ENCODE measurements at regions not wholly inside any gene's neighbourhood (a gene's known extent, or its start where the extent isn't known, plus 50 kb on each side); places are given as distances from the start of the nearest gene placed in this dataset.

DNA sequence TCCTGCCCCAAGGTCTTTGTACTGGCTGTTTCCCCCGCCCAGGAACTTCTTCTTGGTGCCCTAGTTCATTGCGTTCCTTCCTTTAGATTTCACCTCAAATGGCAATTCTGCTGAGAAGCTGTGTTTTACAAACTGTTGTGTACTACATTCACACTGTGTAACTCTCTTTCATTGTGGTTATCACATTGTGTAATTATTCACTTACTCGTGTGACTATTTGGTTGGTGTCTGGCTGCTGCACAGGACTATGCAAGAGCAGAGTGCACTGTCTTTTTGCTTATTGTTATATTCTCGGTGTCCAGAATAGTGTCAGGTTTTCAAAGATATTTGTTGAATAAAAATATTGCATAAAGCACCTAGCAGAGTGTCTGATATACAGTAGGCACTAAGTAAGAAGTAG, 177.2 kb upstream of the PRICKLE1 start:
- Histone ChIP-seq H3K4me1 (ENCODE audit: control insufficient read depth in 4 of 4, insufficient read depth in 4 of 4, low read length in 3 of 4) (no peaks in the 10 kb centered on the region), H3K36me3 (ENCODE audit: control insufficient read depth in 4 of 4, insufficient read depth in 3 of 4, low read depth in 1 of 4, low read length in 3 of 4) (no peaks in the 10 kb centered on the region), H3K9ac (ENCODE audit: low read depth in 1 of 2, low read length in 2 of 2) (no peak overlapping the region), H3K4me3 (ENCODE audit: low read depth in 1 of 3, low read length in 3 of 3) (no peak overlapping the region), H3K27ac (ENCODE audit: low read depth in 1 of 2, low read length in 2 of 2) (no peak overlapping the region), H3K27me3 (ENCODE audit: control insufficient read depth in 4 of 4, insufficient read depth in 4 of 4, low read length in 3 of 4) (no peaks in the 10 kb centered on the region), H3K9me3 (ENCODE audit: control insufficient read depth in 4 of 4, low read length in 3 of 4) (no peaks in the 10 kb centered on the region)
- DNase-seq (ENCODE audit: low spot score) = no peak
- 68% methylated on average over 4 of the region's 4 CpGs for WGBS
- TF ChIP-seq, protein P1, sequence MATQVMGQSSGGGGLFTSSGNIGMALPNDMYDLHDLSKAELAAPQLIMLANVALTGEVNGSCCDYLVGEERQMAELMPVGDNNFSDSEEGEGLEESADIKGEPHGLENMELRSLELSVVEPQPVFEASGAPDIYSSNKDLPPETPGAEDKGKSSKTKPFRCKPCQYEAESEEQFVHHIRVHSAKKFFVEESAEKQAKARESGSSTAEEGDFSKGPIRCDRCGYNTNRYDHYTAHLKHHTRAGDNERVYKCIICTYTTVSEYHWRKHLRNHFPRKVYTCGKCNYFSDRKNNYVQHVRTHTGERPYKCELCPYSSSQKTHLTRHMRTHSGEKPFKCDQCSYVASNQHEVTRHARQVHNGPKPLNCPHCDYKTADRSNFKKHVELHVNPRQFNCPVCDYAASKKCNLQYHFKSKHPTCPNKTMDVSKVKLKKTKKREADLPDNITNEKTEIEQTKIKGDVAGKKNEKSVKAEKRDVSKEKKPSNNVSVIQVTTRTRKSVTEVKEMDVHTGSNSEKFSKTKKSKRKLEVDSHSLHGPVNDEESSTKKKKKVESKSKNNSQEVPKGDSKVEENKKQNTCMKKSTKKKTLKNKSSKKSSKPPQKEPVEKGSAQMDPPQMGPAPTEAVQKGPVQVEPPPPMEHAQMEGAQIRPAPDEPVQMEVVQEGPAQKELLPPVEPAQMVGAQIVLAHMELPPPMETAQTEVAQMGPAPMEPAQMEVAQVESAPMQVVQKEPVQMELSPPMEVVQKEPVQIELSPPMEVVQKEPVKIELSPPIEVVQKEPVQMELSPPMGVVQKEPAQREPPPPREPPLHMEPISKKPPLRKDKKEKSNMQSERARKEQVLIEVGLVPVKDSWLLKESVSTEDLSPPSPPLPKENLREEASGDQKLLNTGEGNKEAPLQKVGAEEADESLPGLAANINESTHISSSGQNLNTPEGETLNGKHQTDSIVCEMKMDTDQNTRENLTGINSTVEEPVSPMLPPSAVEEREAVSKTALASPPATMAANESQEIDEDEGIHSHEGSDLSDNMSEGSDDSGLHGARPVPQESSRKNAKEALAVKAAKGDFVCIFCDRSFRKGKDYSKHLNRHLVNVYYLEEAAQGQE (IDR thresholded peaks at IDR 0.05) = no peak
- TF ChIP-seq TAF1 (conservative IDR thresholded peaks at IDR 0.05) (no peak), HNF4A (conservative IDR thresholded peaks at IDR 0.05) (no peak), NR2F2 (IDR thresholded peaks at IDR 0.05) (no peak), HNF4G (IDR thresholded peaks at IDR 0.05) (no peak), FOXA2 (IDR thresholded peaks at IDR 0.05) (no peak), RXRA (IDR thresholded peaks at IDR 0.05) (no peak), GABPA (IDR thresholded peaks at IDR 0.05 in 1 of 2, conservative IDR thresholded peaks at IDR 0.05 in 1 of 2) (no peak), YY1 (IDR thresholded peaks at IDR 0.05) (no peak), RAD21 (IDR thresholded peaks at IDR 0.05) (no peak), SP1 (IDR thresholded peaks at IDR 0.05) (no peak), FOXA1 (IDR thresholded peaks at IDR 0.05) (no peak)
- TF ChIP-seq, protein P2, sequence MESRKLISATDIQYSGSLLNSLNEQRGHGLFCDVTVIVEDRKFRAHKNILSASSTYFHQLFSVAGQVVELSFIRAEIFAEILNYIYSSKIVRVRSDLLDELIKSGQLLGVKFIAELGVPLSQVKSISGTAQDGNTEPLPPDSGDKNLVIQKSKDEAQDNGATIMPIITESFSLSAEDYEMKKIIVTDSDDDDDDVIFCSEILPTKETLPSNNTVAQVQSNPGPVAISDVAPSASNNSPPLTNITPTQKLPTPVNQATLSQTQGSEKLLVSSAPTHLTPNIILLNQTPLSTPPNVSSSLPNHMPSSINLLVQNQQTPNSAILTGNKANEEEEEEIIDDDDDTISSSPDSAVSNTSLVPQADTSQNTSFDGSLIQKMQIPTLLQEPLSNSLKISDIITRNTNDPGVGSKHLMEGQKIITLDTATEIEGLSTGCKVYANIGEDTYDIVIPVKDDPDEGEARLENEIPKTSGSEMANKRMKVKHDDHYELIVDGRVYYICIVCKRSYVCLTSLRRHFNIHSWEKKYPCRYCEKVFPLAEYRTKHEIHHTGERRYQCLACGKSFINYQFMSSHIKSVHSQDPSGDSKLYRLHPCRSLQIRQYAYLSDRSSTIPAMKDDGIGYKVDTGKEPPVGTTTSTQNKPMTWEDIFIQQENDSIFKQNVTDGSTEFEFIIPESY (IDR thresholded peaks at IDR 0.05) = no peak

DNA sequence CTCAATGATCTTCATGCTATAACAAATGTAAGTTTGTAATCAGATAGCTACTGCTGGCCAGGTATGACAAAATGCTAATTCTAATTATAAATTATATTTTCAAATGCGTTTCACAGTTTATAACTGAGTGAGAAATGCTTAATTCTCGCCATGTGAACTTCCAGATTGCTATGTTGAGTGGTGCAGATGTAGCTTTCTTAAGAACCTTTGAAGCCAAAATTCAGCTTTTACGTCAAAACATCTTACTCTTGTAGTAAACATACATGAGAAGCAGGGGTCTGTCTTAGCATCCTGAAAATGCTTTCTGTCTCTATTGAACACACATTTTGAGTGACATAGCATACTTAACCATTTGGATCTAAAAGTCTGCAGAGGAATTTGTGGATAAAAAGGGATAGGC, 176.5 kb upstream of the PRICKLE1 start:
- no peak overlapping the region for H3K9ac ChIP-seq (ENCODE audit: low read depth in 1 of 2, low read length in 2 of 2)
- H3K27me3 ChIP-seq (ENCODE audit: control insufficient read depth in 4 of 4, insufficient read depth in 4 of 4, low read length in 3 of 4) = no peaks in the 10 kb centered on the region
- no peak overlapping the region for H3K4me3 ChIP-seq (ENCODE audit: low read depth in 1 of 3, low read length in 3 of 3)
- H3K27ac ChIP-seq (ENCODE audit: low read depth in 1 of 2, low read length in 2 of 2) = no peak overlapping the region
- 62% methylated on average over 3 of the region's 3 CpGs for WGBS
- TF ChIP-seq, protein P3, sequence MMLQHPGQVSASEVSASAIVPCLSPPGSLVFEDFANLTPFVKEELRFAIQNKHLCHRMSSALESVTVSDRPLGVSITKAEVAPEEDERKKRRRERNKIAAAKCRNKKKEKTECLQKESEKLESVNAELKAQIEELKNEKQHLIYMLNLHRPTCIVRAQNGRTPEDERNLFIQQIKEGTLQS (IDR thresholded peaks at IDR 0.05) = no peak
- TF ChIP-seq FOXA1 (IDR thresholded peaks at IDR 0.05) (no peak), RAD21 (IDR thresholded peaks at IDR 0.05) (no peak), SP1 (IDR thresholded peaks at IDR 0.05) (no peak)
- TF ChIP-seq, protein P4, sequence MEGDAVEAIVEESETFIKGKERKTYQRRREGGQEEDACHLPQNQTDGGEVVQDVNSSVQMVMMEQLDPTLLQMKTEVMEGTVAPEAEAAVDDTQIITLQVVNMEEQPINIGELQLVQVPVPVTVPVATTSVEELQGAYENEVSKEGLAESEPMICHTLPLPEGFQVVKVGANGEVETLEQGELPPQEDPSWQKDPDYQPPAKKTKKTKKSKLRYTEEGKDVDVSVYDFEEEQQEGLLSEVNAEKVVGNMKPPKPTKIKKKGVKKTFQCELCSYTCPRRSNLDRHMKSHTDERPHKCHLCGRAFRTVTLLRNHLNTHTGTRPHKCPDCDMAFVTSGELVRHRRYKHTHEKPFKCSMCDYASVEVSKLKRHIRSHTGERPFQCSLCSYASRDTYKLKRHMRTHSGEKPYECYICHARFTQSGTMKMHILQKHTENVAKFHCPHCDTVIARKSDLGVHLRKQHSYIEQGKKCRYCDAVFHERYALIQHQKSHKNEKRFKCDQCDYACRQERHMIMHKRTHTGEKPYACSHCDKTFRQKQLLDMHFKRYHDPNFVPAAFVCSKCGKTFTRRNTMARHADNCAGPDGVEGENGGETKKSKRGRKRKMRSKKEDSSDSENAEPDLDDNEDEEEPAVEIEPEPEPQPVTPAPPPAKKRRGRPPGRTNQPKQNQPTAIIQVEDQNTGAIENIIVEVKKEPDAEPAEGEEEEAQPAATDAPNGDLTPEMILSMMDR (IDR thresholded peaks at IDR 0.05; ENCODE audit: low read depth, low read length, missing input control) = no peak
- TF ChIP-seq, protein P1 (IDR thresholded peaks at IDR 0.05) = no peak
- TF ChIP-seq, protein P5, sequence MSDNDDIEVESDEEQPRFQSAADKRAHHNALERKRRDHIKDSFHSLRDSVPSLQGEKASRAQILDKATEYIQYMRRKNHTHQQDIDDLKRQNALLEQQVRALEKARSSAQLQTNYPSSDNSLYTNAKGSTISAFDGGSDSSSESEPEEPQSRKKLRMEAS (IDR thresholded peaks at IDR 0.05) = no peak
- TF ChIP-seq, protein P2 (IDR thresholded peaks at IDR 0.05) = no peak
- H3K36me3 ChIP-seq (ENCODE audit: control insufficient read depth in 4 of 4, insufficient read depth in 3 of 4, low read depth in 1 of 4, low read length in 3 of 4) = no peaks in the 10 kb centered on the region
- no peak for DNase-seq (ENCODE audit: low spot score)
- H3K4me1 ChIP-seq (ENCODE audit: control insufficient read depth in 4 of 4, insufficient read depth in 4 of 4, low read length in 3 of 4) = no peaks in the 10 kb centered on the region
- no peaks in the 10 kb centered on the region for H3K9me3 ChIP-seq (ENCODE audit: control insufficient read depth in 4 of 4, low read length in 3 of 4)

Measured in liver (tissue), 8 donors.